GM12865 (cell line): ENCODE measurements at regions not wholly inside any gene's neighbourhood (a gene's known extent, or its start where the extent isn't known, plus 50 kb on each side); places are given as distances from the start of the nearest gene placed in this dataset.

Source experiments
- DNase-seq: peaks from one replicate; pipeline ENCODE4 v3.0.0; 2010; ENCODE audit warnings: low read depth
- H3K4me3 ChIP-seq: 2 replicates; pipeline ENCODE4 v1.5.1; 2011; ENCODE audit warnings: mild to moderate bottlenecking, low read depth, low read length, control low read depth
- CTCF ChIP-seq: IDR thresholded peaks from 2 replicates; pipeline ENCODE4 v1.5.1; 2011; ENCODE audit warnings: low read length, control low read depth, low read depth, inconsistent platforms; ENCODE audit not compliant: insufficient read depth; ENCODE audit errors: missing control alignments

GRCh38 chr2:239678186-239678490 lies 277.3 kb upstream of the HDAC4 start:
- no peak overlapping the region for H3K4me3 ChIP-seq
- no peak for TF ChIP-seq CTCF
- no peak for DNase-seq

- DNase-seq = no peak
Observed at GRCh38 chr2:239677453-239678185, 276.8 kb upstream of the HDAC4 start.

GRCh38 chr2:239676716-239677452 lies 276.1 kb upstream of the HDAC4 start:
- DNase-seq = no peak
- no peak overlapping the region for H3K4me3 ChIP-seq
- TF ChIP-seq CTCF = no peak

More at GRCh38 chr2:239677453-239678185, 276.8 kb upstream of the HDAC4 start:
- TF ChIP-seq CTCF = no peak
- no peak overlapping the region for H3K4me3 ChIP-seq

GRCh38 chr2:239675826-239676715 lies 275.3 kb upstream of the HDAC4 start:
- DNase-seq = no peak
- no peak for TF ChIP-seq CTCF
- no peak overlapping the region for H3K4me3 ChIP-seq

- DNase-seq = no peak
- H3K4me3 ChIP-seq = no peak overlapping the region
- TF ChIP-seq CTCF = no peak
Observed at GRCh38 chr2:239674981-239675825, 274.4 kb upstream of the HDAC4 start.
